IPS DF 6.9 (cell line): ENCODE measurements at regions not wholly inside any gene's neighbourhood (a gene's known extent, or its start where the extent isn't known, plus 50 kb on each side); places are given as distances from the start of the nearest gene placed in this dataset.
"Not testable (repeated sequence)": the region's sequence is repeated elsewhere in the genome, so short reads cannot be mapped to it uniquely, and the experiment has no call there.

Experiments used
- DNase-seq: peaks from one replicate; pipeline ENCODE4 v3.0.0-alpha.2; 2013; ENCODE audit warnings: low read depth, low spot score
- H3K27ac ChIP-seq: one replicate; pipeline ENCODE4 v1.5.1; 2013; ENCODE audit warnings: low read length, control low read depth
- H3K27me3 ChIP-seq: 2 replicates; pipeline ENCODE4 v1.6.1; 2013; ENCODE audit warnings: mild to moderate bottlenecking, low read length; ENCODE audit not compliant: control insufficient read depth, insufficient read depth
- H3K36me3 ChIP-seq: 2 replicates; pipeline ENCODE4 v1.6.1; 2013; ENCODE audit warnings: low read length; ENCODE audit not compliant: control insufficient read depth, insufficient read depth
- H3K4me1 ChIP-seq: 2 replicates; pipeline ENCODE4 v1.6.1; 2013; ENCODE audit warnings: low read length; ENCODE audit not compliant: control insufficient read depth, insufficient read depth
- H3K4me3 ChIP-seq: 2 replicates; pipeline ENCODE4 v1.5.1; 2013; ENCODE audit warnings: mild to moderate bottlenecking, low read length
- H3K9me3 ChIP-seq: 2 replicates; pipeline ENCODE4 v1.6.1; 2013; ENCODE audit warnings: low read length, inconsistent platforms; ENCODE audit not compliant: control insufficient read depth, insufficient read depth
- WGBS: extraction: QIAGEN DNeasy Blood & Tissue Kit; methylation state at CpG from one replicate; pipeline ENCODE4 v1.1.7; 2013; ENCODE audit warnings: mixed read lengths, missing lambda C conversion rate; ENCODE audit not compliant: insufficient read length, insufficient coverage; 5-methylcytosine and 5-hydroxymethylcytosine counted together

DNA sequence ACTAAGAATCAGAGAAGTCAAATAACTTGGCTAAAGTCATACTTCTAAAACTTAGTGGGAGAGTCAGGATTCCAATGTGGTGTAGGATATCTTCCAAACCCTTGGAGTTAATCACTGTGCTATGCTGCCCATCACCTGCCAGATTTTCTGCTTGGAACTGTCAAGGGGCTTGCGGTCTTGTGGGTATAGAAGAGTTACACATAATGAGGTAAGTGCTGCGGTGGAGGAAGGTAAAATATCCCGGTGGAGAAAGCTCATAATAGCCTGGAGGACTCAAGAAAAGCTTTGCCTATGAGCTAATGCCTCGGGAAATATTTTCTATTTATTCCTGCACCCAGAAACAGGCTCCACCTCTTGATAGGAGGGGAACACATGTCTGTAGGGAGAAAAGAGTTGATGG, 195.6 kb downstream of the UTP18 start:
- Histone ChIP-seq H3K9me3 (no peaks in the 10 kb centered on the region), H3K4me3 (no peak overlapping the region), H3K27me3 (no peaks in the 10 kb centered on the region), H3K36me3 (no peaks in the 10 kb centered on the region), H3K27ac (no peak overlapping the region), H3K4me1 (no peaks in the 10 kb centered on the region)
- no CpG with 5 or more reads among the region's 4 CpGs for whole genome bisulfite sequencing
- DNase-seq = no peak

DNA sequence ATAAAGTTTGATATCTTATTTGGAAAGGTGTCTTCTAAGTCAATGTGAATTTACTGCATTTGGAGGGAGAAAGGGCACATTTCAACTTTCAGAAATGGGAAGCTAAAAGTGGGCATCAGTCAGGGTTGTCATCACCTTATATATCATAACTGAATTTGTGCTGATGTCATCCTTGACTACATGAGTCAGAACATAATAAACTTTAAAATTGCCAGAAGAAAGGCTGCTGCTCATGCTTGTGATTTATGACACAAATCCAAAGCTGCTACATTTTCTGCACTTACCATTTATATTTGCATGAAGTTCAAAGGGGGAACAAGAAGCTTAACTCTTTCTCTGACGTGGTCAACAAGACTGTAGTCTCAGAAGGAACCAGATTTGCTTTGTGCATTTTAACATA, 196.6 kb downstream of the UTP18 start:
- Histone ChIP-seq H3K36me3 (no peaks in the 10 kb centered on the region), H3K27ac (no peak overlapping the region), H3K9me3 (no peaks in the 10 kb centered on the region), H3K27me3 (no peaks in the 10 kb centered on the region), H3K4me3 (no peak overlapping the region), H3K4me1 (no peaks in the 10 kb centered on the region)
- no peak for DNase-seq
- WGBS = no CpG with 5 or more reads among the region's 1 CpG

DNA sequence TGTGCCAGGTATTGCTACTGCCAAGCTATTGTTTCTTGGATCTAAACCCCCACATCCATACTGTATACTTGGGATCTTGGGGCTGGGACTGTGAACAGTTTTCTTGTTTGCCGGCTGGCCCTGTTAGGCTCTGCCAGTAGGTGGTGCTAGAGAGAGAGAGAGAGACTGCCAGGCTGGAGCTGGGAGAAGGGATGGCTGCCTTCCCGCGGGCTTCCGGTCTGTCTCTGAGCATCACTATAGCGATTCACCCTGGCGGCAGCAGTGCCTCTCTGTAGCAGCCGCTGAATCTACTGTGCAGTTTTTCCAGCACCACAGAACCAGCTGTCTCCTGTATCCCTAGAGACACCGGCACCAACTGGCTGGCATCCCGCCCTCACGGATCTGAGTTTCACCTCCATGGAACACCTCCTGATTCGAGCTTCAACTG, 201.2 kb downstream of the UTP18 start:
- peak; percentile 43 for DNase-seq
- no CpG with 5 or more reads among the region's 11 CpGs for WGBS
- H3K4me1 ChIP-seq = no peaks in the 10 kb centered on the region
- H3K27me3 ChIP-seq = no peaks in the 10 kb centered on the region
- H3K36me3 ChIP-seq = no peaks in the 10 kb centered on the region
- H3K9me3 ChIP-seq = no peaks in the 10 kb centered on the region
- H3K4me3 ChIP-seq = no peak overlapping the region
- H3K27ac ChIP-seq = no peak overlapping the region

DNA sequence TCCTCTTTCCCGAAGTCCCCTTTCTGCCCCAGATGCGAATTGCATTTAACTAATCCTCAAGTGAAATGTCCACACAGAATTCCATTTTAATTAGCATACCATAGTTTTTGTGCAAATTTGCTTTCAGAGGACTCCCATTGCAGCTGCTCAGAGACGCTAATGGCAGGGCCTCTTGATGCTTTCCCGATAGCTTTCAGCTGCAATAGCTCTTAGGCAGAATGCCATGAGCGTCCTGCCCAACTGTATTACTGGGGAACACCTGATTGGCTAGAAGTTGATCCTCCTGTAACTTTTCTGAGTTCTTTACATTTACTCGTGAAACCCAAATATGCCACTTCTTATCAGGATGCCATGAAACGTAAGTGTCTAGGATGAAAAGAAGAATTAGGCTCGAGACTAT, 203.0 kb downstream of the UTP18 start:
- no peak overlapping the region for H3K4me3 ChIP-seq
- DNase-seq = no peak
- H3K4me1 ChIP-seq = no peaks in the 10 kb centered on the region
- no peaks in the 10 kb centered on the region for H3K36me3 ChIP-seq
- no CpG with 5 or more reads among the region's 8 CpGs for WGBS
- no peak overlapping the region for H3K27ac ChIP-seq
- no peaks in the 10 kb centered on the region for H3K9me3 ChIP-seq
- H3K27me3 ChIP-seq = no peaks in the 10 kb centered on the region

DNA sequence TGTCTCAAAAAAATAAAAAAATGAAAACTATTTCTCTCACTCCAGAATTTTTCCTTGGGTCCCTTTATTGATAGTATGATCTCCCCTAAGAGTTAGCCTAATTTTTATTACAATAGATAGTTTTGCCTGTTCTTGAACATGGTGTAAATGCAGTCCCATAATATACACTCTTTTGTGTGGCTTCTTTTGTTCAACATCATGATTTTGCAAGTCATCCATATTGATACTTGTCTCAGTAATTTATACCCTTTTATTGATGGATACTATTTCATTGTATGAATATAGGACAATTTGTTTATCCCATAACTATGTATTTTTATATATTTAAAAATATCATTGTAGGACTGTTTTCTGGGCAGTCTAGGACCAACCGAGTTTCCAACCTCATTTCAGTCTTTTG, 207.0 kb downstream of the UTP18 start:
- WGBS = no CpG with 5 or more reads among the region's 1 CpG
- DNase-seq = no peak
- no peaks in the 10 kb centered on the region for H3K9me3 ChIP-seq
- H3K36me3 ChIP-seq = no peaks in the 10 kb centered on the region
- H3K4me1 ChIP-seq = no peaks in the 10 kb centered on the region; the same call in 1 of the 2 replicates
- H3K27ac ChIP-seq = no peak overlapping the region
- H3K4me3 ChIP-seq = no peak overlapping the region
- no peaks in the 10 kb centered on the region for H3K27me3 ChIP-seq

DNA sequence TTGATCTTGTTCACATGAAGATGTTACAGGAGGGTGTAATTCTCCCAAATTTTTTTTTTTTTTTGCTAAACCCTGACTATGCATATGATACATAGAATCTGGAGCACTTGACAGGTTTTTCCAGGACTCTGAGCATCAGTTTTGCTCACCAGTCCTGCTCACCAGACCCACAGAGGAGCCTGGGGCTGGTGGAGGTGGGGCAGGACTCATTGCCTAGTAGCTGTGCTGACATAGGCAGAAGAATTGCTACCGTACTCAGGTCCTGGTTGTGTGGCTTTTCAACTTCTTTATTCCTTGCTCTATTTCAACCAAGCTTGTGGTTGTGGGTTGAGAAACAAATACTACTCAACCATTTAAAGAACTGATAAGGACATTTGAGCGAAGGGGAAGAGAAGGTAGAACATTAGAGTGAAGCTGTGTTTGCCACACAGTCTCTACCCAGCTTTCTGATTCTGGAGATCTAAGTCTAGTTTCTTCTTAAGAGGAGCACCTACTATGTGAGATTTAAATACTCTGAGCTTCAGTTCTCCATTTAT, 212.4 kb downstream of the UTP18 start:
- WGBS = no CpG with 5 or more reads among the region's 2 CpGs
- no peak overlapping the region for H3K27ac ChIP-seq
- no peaks in the 10 kb centered on the region for H3K27me3 ChIP-seq
- H3K36me3 ChIP-seq = no peaks in the 10 kb centered on the region
- H3K9me3 ChIP-seq = no peaks in the 10 kb centered on the region
- H3K4me1 ChIP-seq = no peaks in the 10 kb centered on the region; the same call in 1 of the 2 replicates
- no peak overlapping the region for H3K4me3 ChIP-seq
- DNase-seq = no peak

DNA sequence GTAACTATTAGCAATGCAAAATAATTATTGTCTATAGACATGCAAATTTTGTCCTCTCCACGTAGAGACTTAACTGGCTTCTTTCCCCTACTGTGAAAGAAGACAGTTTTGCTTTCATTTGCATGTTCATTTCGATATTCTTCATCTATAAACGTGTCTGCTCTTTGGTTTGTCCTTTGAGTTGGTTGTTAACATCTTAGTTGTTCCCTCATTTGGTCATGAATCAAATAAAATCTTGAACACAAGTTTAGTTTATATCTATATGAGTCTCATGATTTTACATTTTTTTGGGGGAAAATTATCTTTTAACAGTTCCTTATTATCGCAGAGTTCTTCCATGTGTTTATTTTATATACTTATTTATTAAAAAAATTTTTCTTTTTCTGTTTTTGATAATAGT, 214.4 kb downstream of the UTP18 start:
- no CpG with 5 or more reads among the region's 4 CpGs for WGBS
- Histone ChIP-seq H3K9me3 (no peaks in the 10 kb centered on the region), H3K27ac (no peak overlapping the region), H3K4me3 (no peak overlapping the region), H3K36me3 (no peaks in the 10 kb centered on the region), H3K4me1 (no peaks in the 10 kb centered on the region; the same call in 1 of the 2 replicates), H3K27me3 (no peaks in the 10 kb centered on the region)
- DNase-seq = no peak

DNA sequence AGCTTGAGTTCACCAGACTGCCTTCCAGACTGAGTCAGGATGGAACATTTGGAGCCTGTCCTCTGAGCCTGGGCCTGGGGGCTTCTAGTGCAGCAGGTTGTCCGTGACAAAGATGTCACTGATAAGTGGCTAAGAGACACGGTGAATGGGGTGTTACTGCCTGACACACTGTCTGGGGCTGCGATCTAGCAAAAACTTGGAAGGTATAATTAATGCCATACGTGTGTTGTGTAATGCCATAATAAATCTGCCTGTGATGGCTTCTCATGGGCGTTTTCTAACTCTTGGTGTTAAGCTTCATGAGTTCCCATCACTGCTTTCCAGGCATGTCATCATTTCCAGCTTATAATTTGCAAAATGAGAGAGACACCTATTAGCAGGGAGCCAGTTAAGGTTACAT, 215.4 kb downstream of the UTP18 start:
- Histone ChIP-seq H3K27me3 (no peaks in the 10 kb centered on the region), H3K9me3 (no peaks in the 10 kb centered on the region), H3K4me3 (no peak overlapping the region), H3K36me3 (no peaks in the 10 kb centered on the region), H3K4me1 (no peaks in the 10 kb centered on the region; the same call in 1 of the 2 replicates), H3K27ac (no peak overlapping the region)
- no CpG with 5 or more reads among the region's 5 CpGs for WGBS
- DNase-seq = no peak

DNA sequence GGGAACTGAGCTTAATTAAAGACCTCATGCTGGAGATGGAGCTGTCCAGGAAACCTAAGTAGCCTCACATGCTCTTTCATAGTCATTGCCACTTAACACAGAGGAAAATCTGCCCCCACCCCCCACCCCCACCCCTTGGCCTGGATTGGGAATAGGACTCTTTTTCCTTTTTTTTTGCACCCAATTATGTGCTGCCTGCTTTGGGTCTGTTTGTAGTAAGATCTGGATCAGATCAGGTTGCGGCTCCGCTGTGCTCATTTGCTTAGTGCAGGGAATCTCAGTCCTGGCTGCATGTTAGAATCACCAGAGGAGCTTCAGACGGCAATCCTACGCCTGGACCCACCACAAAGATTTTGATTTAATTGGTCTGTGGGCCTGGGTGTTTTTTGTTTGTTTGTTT, 219.0 kb downstream of the UTP18 start:
- Histone ChIP-seq H3K9me3 (no peaks in the 10 kb centered on the region), H3K27ac (no peak overlapping the region), H3K27me3 (no peaks in the 10 kb centered on the region), H3K4me3 (no peak overlapping the region), H3K36me3 (no peaks in the 10 kb centered on the region), H3K4me1 (no peaks in the 10 kb centered on the region; the same call in 1 of the 2 replicates)
- DNase-seq = no peak
- WGBS = no CpG with 5 or more reads among the region's 4 CpGs

DNA sequence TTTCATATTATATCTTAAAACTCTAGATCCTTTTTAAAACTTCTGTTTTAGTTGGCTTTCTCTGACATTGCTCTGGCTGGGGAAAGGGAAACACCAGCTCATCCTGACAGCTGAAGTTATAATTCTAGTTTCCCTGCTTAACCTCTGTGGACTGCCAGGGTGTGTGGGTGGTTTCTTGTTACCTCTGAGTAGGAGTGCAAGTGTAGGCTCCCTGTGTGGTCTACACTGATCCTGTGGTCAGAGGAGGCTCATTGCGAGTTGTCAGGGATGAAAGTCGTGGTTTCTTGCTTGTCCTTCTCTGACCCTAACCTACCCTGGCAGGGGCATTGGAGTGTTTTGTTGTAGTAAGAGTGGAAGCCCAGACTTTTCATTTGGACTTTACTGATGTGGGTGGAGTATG, 221.0 kb downstream of the UTP18 start:
- Histone ChIP-seq H3K27ac (no peak overlapping the region), H3K4me3 (no peak overlapping the region), H3K4me1 (no peaks in the 10 kb centered on the region), H3K9me3 (no peaks in the 10 kb centered on the region), H3K27me3 (no peaks in the 10 kb centered on the region), H3K36me3 (no peaks in the 10 kb centered on the region)
- WGBS = no CpG with 5 or more reads among the region's 2 CpGs
- no peak for DNase-seq

DNA sequence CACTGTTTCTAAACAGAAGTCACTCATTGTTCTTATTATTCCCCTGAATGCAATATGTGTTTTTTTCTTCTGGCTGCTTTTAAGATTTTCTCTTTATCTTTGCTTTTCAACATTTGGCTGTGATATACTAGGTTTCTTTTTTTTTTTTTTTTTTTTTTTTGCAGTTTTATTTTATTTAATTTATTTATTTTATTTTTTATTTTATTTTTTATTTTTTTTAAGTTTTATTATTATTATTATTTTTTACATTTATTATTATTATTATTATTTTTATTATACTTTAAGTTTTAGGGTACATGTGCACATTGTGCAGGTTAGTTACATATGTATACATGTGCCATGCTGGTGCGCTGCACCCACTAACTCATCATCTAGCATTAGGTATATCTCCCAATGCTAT, 221.9 kb downstream of the UTP18 start:
- not testable (repeated sequence) for DNase-seq, H3K9me3 ChIP-seq, H3K27ac ChIP-seq, H3K36me3 ChIP-seq, H3K27me3 ChIP-seq, H3K4me1 ChIP-seq, H3K4me3 ChIP-seq
- no CpG with 5 or more reads among the region's 1 CpG for WGBS
